NCI-H1105 treated with DMSO at 0.1 percent for 48 hours (cell line): ENCODE measurements at regions not wholly inside any gene's neighbourhood (a gene's known extent, or its start where the extent isn't known, plus 50 kb on each side); places are given as distances from the start of the nearest gene placed in this dataset.

Experiments
- DNase-seq: peaks from one replicate; lab custom pipeline; 2025; lab: John Stamatoyannopoulos, UW

GRCh38 chr18:8536922-8537321 is 72.3 kb upstream of the RAB12 start:
- no peak for DNase-seq

- DNase-seq = no peak
Measured at GRCh38 chr18:8537400-8537799, 71.8 kb upstream of the RAB12 start.

GRCh38 chr18:8538935-8539334 is 70.3 kb upstream of the RAB12 start:
- DNase-seq = no peak

GRCh38 chr18:8546677-8547076 is 62.6 kb upstream of the RAB12 start:
- DNase-seq = no peak

- no peak for DNase-seq
Measured at GRCh38 chr18:8548186-8548585, 61.1 kb upstream of the RAB12 start.

GRCh38 chr18:8549254-8549757 is 59.9 kb upstream of the RAB12 start:
- DNase-seq = no peak

- DNase-seq = no peak
Measured at GRCh38 chr18:8552151-8552550, 57.1 kb upstream of the RAB12 start.

GRCh38 chr18:8554354-8554753 is 54.9 kb upstream of the RAB12 start:
- DNase-seq = no peak

GRCh38 chr18:8556424-8556823 is 52.8 kb upstream of the RAB12 start:
- DNase-seq = no peak
